Right lobe of liver (tissue), 6 donors: ENCODE measurements at regions not wholly inside any gene's neighbourhood (a gene's known extent, or its start where the extent isn't known, plus 50 kb on each side); places are given as distances from the start of the nearest gene placed in this dataset.

Experiments
- ATAC-seq, 4 donors: fragments of 200-7000 bp; cut with Tn5 transposase; one replicate each; pipeline ENCODE4 v1.9.1; 2020; ENCODE audit warnings: mild to moderate bottlenecking in 4 of 4, moderate library complexity in 4 of 4
- DNase-seq, 3 donors: peaks; one replicate each; pipeline ENCODE4 v3.0.0-alpha.2; 2020
- H3K27ac ChIP-seq, 3 donors: fragments of 200-600 bp; one replicate each; pipeline ENCODE4 v1.8.0; 2022
- H3K27me3 ChIP-seq, 2 donors: fragments of 200-600 bp; one replicate each; pipeline ENCODE4 v1.8.0; 2022
- H3K36me3 ChIP-seq, 4 donors: fragments of 200-600 bp; sonication (generic) in 1 of 4; one replicate each; pipeline versions ENCODE4 v1.5.1 to v1.8.0; 2017 to 2022; ENCODE audit warnings: control low read depth in 1 of 4
- H3K4me1 ChIP-seq, 4 donors: fragments of 200-600 bp; sonication (generic) in 1 of 4; one replicate each; pipeline versions ENCODE4 v1.5.1 to v1.8.0; 2017 to 2022; ENCODE audit warnings: control low read depth in 1 of 4
- H3K4me3 ChIP-seq, 3 donors: fragments of 200-600 bp; one replicate each; pipeline ENCODE4 v1.8.0; 2022
- H3K9me3 ChIP-seq, 4 donors: fragments of 200-600 bp; sonication (generic) in 1 of 4; one replicate each; pipeline versions ENCODE4 v1.5.1 to v1.8.0; 2017 to 2022; ENCODE audit warnings: control low read depth in 1 of 4
- CTCF ChIP-seq, 4 donors: fragments of 200-600 bp in 3 of 4; fragments of 450-650 bp in 1 of 4; IDR thresholded peaks; one replicate each; pipeline versions ENCODE4 v1.5.1 to v1.8.0; 2016 to 2022; ENCODE audit warnings: antibody characterized with exemption in 4 of 4, mild to moderate bottlenecking in 2 of 4
- POLR2A ChIP-seq: fragments of 450-650 bp; IDR thresholded peaks from one replicate; pipeline ENCODE4 v1.6.1; 2017; ENCODE audit warnings: antibody characterized with exemption, mild to moderate bottlenecking
- WGBS: methylation state at CpG from one replicate; pipeline ENCODE4 v1.1.6; 2018; ENCODE audit warnings: low coverage, low lambda C conversion rate; ENCODE audit not compliant: insufficient coverage; ENCODE audit errors: missing lambda C conversion rate; 5-methylcytosine and 5-hydroxymethylcytosine counted together
- intact Hi-C, 2 donors: fragments of 100-400 bp; cut with DNase I; formaldehyde crosslinking; loops; one replicate each; pipeline versions ENCODE4 v1.11.2 to v1.14.1; 2022
- donor health status: DM: no; HTN: yes; CAD: no.
- donor health status: DM: no; HTN: no; CAD: no.
- donor health status: DM: no; HTN: no; CAD: no.
- donor health status: DM: no; HTN: yes; CAD: no.
- donor health status: DM: no; HTN: yes; CAD: no.

GRCh38 chr9:115263371-115264075 is 145.6 kb upstream of the TNC start:
- no peaks in the 10 kb centered on the region for H3K27me3 ChIP-seq
- intact Hi-C loops = no loop called here

GRCh38 chr9:115264313-115264712 is 146.4 kb upstream of the TNC start:
- Histone ChIP-seq H3K27me3 (no peaks in the 10 kb centered on the region), H3K36me3 (no peaks in the 10 kb centered on the region), H3K9me3 (no peaks in the 10 kb centered on the region), H3K27ac (no peak overlapping the region), H3K4me3 (no peak overlapping the region), H3K4me1 (no peaks in the 10 kb centered on the region)
- intact Hi-C loops = no loop called here
- DNase-seq (no peak), ATAC-seq (no peak)
- WGBS = 57% methylated on average over 1 of the region's 1 CpG
- TF ChIP-seq CTCF (IDR thresholded peaks at IDR 0.05) = no peak
- no peak for TF ChIP-seq POLR2A

More at GRCh38 chr9:115263371-115264075, 145.6 kb upstream of the TNC start:
- no peak for TF ChIP-seq POLR2A
- no peak for TF ChIP-seq CTCF (IDR thresholded peaks at IDR 0.05)
- DNase-seq (no peak), ATAC-seq (no peak)
- no peak overlapping the region for H3K4me3 ChIP-seq
- H3K4me1 ChIP-seq = no peaks in the 10 kb centered on the region
- WGBS = 56% methylated on average over 2 of the region's 2 CpGs
- H3K36me3 ChIP-seq = no peaks in the 10 kb centered on the region
- no peaks in the 10 kb centered on the region for H3K9me3 ChIP-seq
- no peak overlapping the region for H3K27ac ChIP-seq

GRCh38 chr9:115267790-115268189 is 149.8 kb upstream of the TNC start:
- no peaks in the 10 kb centered on the region for H3K9me3 ChIP-seq
- no peak overlapping the region for H3K27ac ChIP-seq
- H3K27me3 ChIP-seq = no peaks in the 10 kb centered on the region
- intact Hi-C loops = no loop called here
- WGBS = 51% methylated on average over 3 of the region's 3 CpGs
- ATAC-seq (no peak), DNase-seq (no peak)
- H3K4me3 ChIP-seq = no peak overlapping the region
- H3K36me3 ChIP-seq = no peaks in the 10 kb centered on the region
- TF ChIP-seq POLR2A (no peak), CTCF (IDR thresholded peaks at IDR 0.05) (no peak)
- H3K4me1 ChIP-seq = no peaks in the 10 kb centered on the region

- no peak for ATAC-seq
- Histone ChIP-seq H3K27ac (no peak overlapping the region), H3K4me1 (no peaks in the 10 kb centered on the region), H3K27me3 (no peaks in the 10 kb centered on the region), H3K4me3 (no peak overlapping the region), H3K36me3 (no peaks in the 10 kb centered on the region), H3K9me3 (no peaks in the 10 kb centered on the region)
- DNase-seq = no peak
- TF ChIP-seq POLR2A (no peak), CTCF (IDR thresholded peaks at IDR 0.05) (no peak)
- 40% methylated on average over 1 of the region's 5 CpGs for WGBS
- intact Hi-C loops = no loop called here
Observed at GRCh38 chr9:115275753-115276152, 157.8 kb upstream of the TNC start.
